B cell (primary cell): ENCODE measurements at regions not wholly inside any gene's neighbourhood (a gene's known extent, or its start where the extent isn't known, plus 50 kb on each side); places are given as distances from the start of the nearest gene placed in this dataset.

Source experiments
- ATAC-seq: fragments of 200-7000 bp; cut with Tn5 transposase; one replicate; pipeline ENCODE4 v1.10.0; 2021; ENCODE audit warnings: low read depth, mild to moderate bottlenecking, moderate number of reproducible peaks, moderate library complexity
- CTCF ChIA-PET: fragments of 350-600 bp; sonication (Branson Sonifier 250); formaldehyde crosslinking; loops from one replicate; lab custom pipeline; 2021; ENCODE audit warnings: antibody characterized with exemption, inconsistent platforms; lab: Charles Lee
- POLR2A ChIA-PET: fragments of 350-600 bp; sonication (Branson Sonifier 250); formaldehyde crosslinking; loops from one replicate; lab custom pipeline; 2021; ENCODE audit warnings: antibody characterized with exemption; lab: Charles Lee
- DNase-seq: peaks from one replicate; pipeline ENCODE4 v3.0.0; 2013
- H2AFZ ChIP-seq: 2 replicates; pipeline ENCODE4 v1.6.1; 2012; ENCODE audit warnings: mild to moderate bottlenecking, low read depth, low read length; ENCODE audit not compliant: insufficient read depth, poor library complexity, severe bottlenecking
- H3K27ac ChIP-seq, 2 donors: 1 replicate in 1 of 2; 2 replicates in 1 of 2; pipeline ENCODE4 v1.5.1; 2012 to 2013; ENCODE audit warnings: low read length in 2 of 2, mild to moderate bottlenecking in 2 of 2, moderate library complexity in 1 of 2
- H3K27me3 ChIP-seq, 4 experiments: fragments of 200-600 bp in 1 of 4; sonication (generic) in 1 of 4; replicated peaks in 1 of 4; 1 replicate in 2 of 4; 2 replicates in 2 of 4; pipeline versions ENCODE4 v1.6.1 to v1.7.0; 2013 to 2016; ENCODE audit warnings: low read length in 3 of 4, mild to moderate bottlenecking in 2 of 4, mixed read lengths in 1 of 4, moderate library complexity in 1 of 4; ENCODE audit not compliant: insufficient read depth in 4 of 4, control insufficient read depth in 3 of 4; ENCODE audit errors: control extremely low read depth in 1 of 4
- H3K36me3 ChIP-seq, 2 experiments: replicated peaks in 1 of 2; 1 replicate in 1 of 2; 2 replicates in 1 of 2; pipeline versions ENCODE4 v1.6.1 to v1.7.1; 2013; ENCODE audit warnings: low read length in 1 of 2; ENCODE audit not compliant: insufficient read depth in 2 of 2, control insufficient read depth in 1 of 2; ENCODE audit errors: control extremely low read depth in 1 of 2, extremely low read depth in 1 of 2
- H3K4me1 ChIP-seq, 2 donors: fragments of 200-600 bp in 1 of 2; sonication (generic) in 1 of 2; 1 replicate in 1 of 2; 2 replicates in 1 of 2; pipeline versions ENCODE4 v1.5.1 to v1.6.1; 2013 to 2017; ENCODE audit warnings: low read length in 2 of 2; ENCODE audit not compliant: control insufficient read depth in 2 of 2, insufficient read depth in 2 of 2
- H3K4me2 ChIP-seq: replicated peaks from 2 replicates; pipeline ENCODE3; 2012; ENCODE audit warnings: mild to moderate bottlenecking, low read depth, low read length; ENCODE audit not compliant: poor library complexity, severe bottlenecking
- H3K4me3 ChIP-seq, 5 experiments: fragments of 200-600 bp in 1 of 5; sonication (generic) in 1 of 5; 1 replicate in 3 of 5; 2 replicates in 2 of 5; pipeline versions ENCODE4 v1.5.1 to v1.7.0; 2011 to 2016; ENCODE audit warnings: low read length in 4 of 5, mild to moderate bottlenecking in 4 of 5, low read depth in 2 of 5, control low read depth in 1 of 5, moderate library complexity in 1 of 5; ENCODE audit not compliant: insufficient read depth in 1 of 5; ENCODE audit errors: control extremely low read depth in 1 of 5, extremely low read depth in 1 of 5
- H3K79me2 ChIP-seq: fragments of 200-600 bp; sonication (generic); one replicate; pipeline ENCODE4 v1.6.0; 2016; ENCODE audit warnings: low read length; ENCODE audit not compliant: control insufficient read depth, insufficient read depth
- H3K9ac ChIP-seq: fragments of 200-600 bp; sonication (generic); 2 replicates; pipeline ENCODE4 v1.6.1; 2017; ENCODE audit warnings: mild to moderate bottlenecking, low read length, moderate library complexity
- H3K9me3 ChIP-seq, 3 donors: one replicate each; pipeline versions ENCODE4 v1.6.1 to v1.7.1; 2013; ENCODE audit warnings: low read length in 2 of 3; ENCODE audit not compliant: control insufficient read depth in 2 of 3, insufficient read depth in 1 of 3; ENCODE audit errors: control extremely low read depth in 1 of 3
- H4K20me1 ChIP-seq: 2 replicates; pipeline ENCODE4 v1.6.0; 2012; ENCODE audit warnings: mild to moderate bottlenecking, low read length; ENCODE audit not compliant: insufficient read depth, control insufficient read depth, poor library complexity, severe bottlenecking
- H3K27ac Mint-ChIP-seq: one replicate; pipeline ENCODE4 v1.8.0; 2021; ENCODE audit warnings: mixed read lengths
- H3K27me3 Mint-ChIP-seq: one replicate; pipeline ENCODE4 v1.8.0; 2021; ENCODE audit warnings: mixed read lengths
- H3K4me1 Mint-ChIP-seq: one replicate; pipeline ENCODE4 v1.8.0; 2021; ENCODE audit warnings: mixed read lengths
- H3K4me3 Mint-ChIP-seq: one replicate; pipeline ENCODE4 v1.8.0; 2021; ENCODE audit warnings: mixed read lengths
- H3K9me3 Mint-ChIP-seq: one replicate; pipeline ENCODE4 v1.8.0; 2022; ENCODE audit warnings: mixed read lengths; ENCODE audit not compliant: insufficient read depth
- EZH2 ChIP-seq: IDR thresholded peaks from 2 replicates; pipeline ENCODE4 v1.6.1; 2012; ENCODE audit warnings: borderline replicate concordance, low read depth, mild to moderate bottlenecking, moderate library complexity, low read length; ENCODE audit not compliant: insufficient read depth, poor library complexity, severe bottlenecking
- WGBS: methylation state at CpG from one replicate; pipeline ENCODE4 v1.1.5; 2013; ENCODE audit warnings: missing lambda C conversion rate; ENCODE audit not compliant: insufficient coverage; 5-methylcytosine and 5-hydroxymethylcytosine counted together
- intact Hi-C: fragments of 100-400 bp; cut with micrococcal nuclease; formaldehyde crosslinking; loops from one replicate; pipeline ENCODE4 v1.10.0; 2022
- TF ChIP-seq, protein P1 (sequence below): fragments of 200-600 bp; IDR thresholded peaks from one replicate; pipeline ENCODE4 v1.8.0; 2022; ENCODE audit warnings: antibody characterized with exemption, mild to moderate bottlenecking

DNA sequence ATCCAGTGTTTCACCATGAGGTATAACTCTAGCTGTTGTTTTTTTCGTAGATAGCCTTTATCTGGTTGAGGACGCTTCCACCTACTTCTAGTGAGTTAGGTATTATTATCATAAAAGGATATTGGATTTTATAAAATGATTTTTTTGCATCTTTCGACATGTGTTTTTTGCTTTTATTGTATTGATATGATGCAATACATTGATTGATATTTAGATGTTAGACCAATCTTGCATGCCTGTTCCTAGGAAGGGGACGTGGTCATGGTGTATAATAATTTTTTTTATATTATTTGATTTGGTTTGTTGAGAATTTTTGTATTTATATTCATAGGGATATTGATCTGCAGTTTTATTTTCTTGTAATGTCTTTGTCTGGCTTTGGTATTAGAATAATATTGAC is 193.3 kb downstream of the HS3ST3B1 start:
- DNase-seq (no peak), ATAC-seq (no peak)
- H4K20me1 ChIP-seq: no peaks in the 10 kb centered on the region
- no peak overlapping the region for H3K27ac ChIP-seq
- H3K27me3 Mint-ChIP-seq: peaks cover 14% of the 10 kb centered on the region
- ChIA-PET CTCF (interaction anchor here (0.6 kb wide), 1 partner anchor 127 kb away, joined by 4 read pairs; no protein-coding TSS in a partner anchor), POLR2A (no interaction called here)
- H3K4me3 ChIP-seq: no peak overlapping the region
- no peak overlapping the region for H3K4me3 Mint-ChIP-seq
- H3K9me3 Mint-ChIP-seq: peaks cover 5% of the 10 kb centered on the region
- no peak overlapping the region for H3K27ac Mint-ChIP-seq
- H3K27me3 ChIP-seq: no peaks in the 10 kb centered on the region
- no peaks in the 10 kb centered on the region for H3K79me2 ChIP-seq
- no peaks in the 10 kb centered on the region for H3K36me3 ChIP-seq
- H3K4me2 ChIP-seq: no peak overlapping the region
- H2AFZ ChIP-seq: no peak overlapping the region
- no peak overlapping the region for H3K9ac ChIP-seq
- intact Hi-C loops: no loop called here
- peaks cover 0 to 4% (median 0%) of the 10 kb centered on the region in 3 donors for H3K9me3 ChIP-seq
- WGBS: 100% methylated on average over 1 of the region's 4 CpGs
- H3K4me1 Mint-ChIP-seq: no peaks in the 10 kb centered on the region
- no peaks in the 10 kb centered on the region for H3K4me1 ChIP-seq
- TF ChIP-seq, protein P1, sequence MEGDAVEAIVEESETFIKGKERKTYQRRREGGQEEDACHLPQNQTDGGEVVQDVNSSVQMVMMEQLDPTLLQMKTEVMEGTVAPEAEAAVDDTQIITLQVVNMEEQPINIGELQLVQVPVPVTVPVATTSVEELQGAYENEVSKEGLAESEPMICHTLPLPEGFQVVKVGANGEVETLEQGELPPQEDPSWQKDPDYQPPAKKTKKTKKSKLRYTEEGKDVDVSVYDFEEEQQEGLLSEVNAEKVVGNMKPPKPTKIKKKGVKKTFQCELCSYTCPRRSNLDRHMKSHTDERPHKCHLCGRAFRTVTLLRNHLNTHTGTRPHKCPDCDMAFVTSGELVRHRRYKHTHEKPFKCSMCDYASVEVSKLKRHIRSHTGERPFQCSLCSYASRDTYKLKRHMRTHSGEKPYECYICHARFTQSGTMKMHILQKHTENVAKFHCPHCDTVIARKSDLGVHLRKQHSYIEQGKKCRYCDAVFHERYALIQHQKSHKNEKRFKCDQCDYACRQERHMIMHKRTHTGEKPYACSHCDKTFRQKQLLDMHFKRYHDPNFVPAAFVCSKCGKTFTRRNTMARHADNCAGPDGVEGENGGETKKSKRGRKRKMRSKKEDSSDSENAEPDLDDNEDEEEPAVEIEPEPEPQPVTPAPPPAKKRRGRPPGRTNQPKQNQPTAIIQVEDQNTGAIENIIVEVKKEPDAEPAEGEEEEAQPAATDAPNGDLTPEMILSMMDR: no peak
- TF ChIP-seq EZH2: no peak

DNA sequence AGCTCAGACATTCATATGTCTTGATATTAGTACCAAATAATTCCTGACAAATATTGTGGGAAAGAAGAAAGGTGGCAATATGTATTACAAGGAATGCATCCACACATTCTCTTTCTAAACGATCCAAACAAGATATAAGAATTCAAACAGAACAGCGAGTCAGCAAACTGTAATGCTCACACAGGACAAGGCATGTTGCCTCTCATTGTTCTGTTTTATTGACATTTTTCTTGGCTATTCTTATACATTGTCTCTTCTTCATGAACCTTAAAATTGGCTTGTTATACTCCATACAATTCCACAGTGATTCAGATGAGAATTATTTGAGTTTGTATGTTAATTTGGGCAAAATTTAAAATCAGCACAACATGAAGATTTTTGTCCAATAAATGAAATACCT is 189.1 kb downstream of the HS3ST3B1 start:
- DNase-seq (no peak), ATAC-seq (no peak)
- POLR2A ChIA-PET: no interaction called here
- Histone ChIP-seq H3K27ac (no peak overlapping the region), H2AFZ (no peak overlapping the region), H3K4me2 (no peak overlapping the region), H3K9me3 (peaks cover 0 to 2% (median 0%) of the 10 kb centered on the region in 3 donors), H3K36me3 (no peaks in the 10 kb centered on the region), H3K4me1 (no peaks in the 10 kb centered on the region), H3K79me2 (no peaks in the 10 kb centered on the region), H4K20me1 (no peaks in the 10 kb centered on the region), H3K27me3 (no peaks in the 10 kb centered on the region), H3K9ac (no peak overlapping the region), H3K4me3 (no peak overlapping the region)
- Mint-ChIP-seq H3K9me3 (peaks cover 2% of the 10 kb centered on the region), H3K4me1 (no peaks in the 10 kb centered on the region), H3K27me3 (no peaks in the 10 kb centered on the region), H3K4me3 (no peak overlapping the region), H3K27ac (no peak overlapping the region)
- TF ChIP-seq, protein P1: no peak
- no peak for TF ChIP-seq EZH2
- no CpG with 5 or more reads among the region's 2 CpGs for WGBS
- CTCF ChIA-PET: no interaction called here
- intact Hi-C loops: no loop called here
